ENCODE measurements at regions not wholly inside any gene's neighbourhood (a gene's known extent, or its start where the extent isn't known, plus 50 kb on each side); places are given as distances from the start of the nearest gene placed in this dataset.

- whole genome bisulfite sequencing (ENCODE audit: low lambda C conversion rate): 98% methylated on average over 3 of the region's 3 CpGs
- DNase-seq: no peak
- no peak overlapping the region for H2AFZ ChIP-seq (ENCODE audit: low read depth)
- H3K9ac ChIP-seq: no peak overlapping the region
- H3K27ac ChIP-seq (ENCODE audit: low read depth in 2 of 2, low read length in 1 of 2): no peak overlapping the region
- H4K20me1 ChIP-seq (ENCODE audit: insufficient read depth): no peaks in the 10 kb centered on the region
- H3K9me3 ChIP-seq: no peaks in the 10 kb centered on the region
- H3K4me1 ChIP-seq (ENCODE audit: control insufficient read depth in 1 of 2, insufficient read depth in 2 of 2, low read depth in 1 of 2, low read length in 1 of 2): peaks cover 0 to 2% of the 10 kb centered on the region in 2 experiments; a peak in 2 of 4 replicates
- TF ChIP-seq, protein P1, sequence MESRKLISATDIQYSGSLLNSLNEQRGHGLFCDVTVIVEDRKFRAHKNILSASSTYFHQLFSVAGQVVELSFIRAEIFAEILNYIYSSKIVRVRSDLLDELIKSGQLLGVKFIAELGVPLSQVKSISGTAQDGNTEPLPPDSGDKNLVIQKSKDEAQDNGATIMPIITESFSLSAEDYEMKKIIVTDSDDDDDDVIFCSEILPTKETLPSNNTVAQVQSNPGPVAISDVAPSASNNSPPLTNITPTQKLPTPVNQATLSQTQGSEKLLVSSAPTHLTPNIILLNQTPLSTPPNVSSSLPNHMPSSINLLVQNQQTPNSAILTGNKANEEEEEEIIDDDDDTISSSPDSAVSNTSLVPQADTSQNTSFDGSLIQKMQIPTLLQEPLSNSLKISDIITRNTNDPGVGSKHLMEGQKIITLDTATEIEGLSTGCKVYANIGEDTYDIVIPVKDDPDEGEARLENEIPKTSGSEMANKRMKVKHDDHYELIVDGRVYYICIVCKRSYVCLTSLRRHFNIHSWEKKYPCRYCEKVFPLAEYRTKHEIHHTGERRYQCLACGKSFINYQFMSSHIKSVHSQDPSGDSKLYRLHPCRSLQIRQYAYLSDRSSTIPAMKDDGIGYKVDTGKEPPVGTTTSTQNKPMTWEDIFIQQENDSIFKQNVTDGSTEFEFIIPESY (IDR thresholded peaks at IDR 0.05; ENCODE audit: borderline replicate concordance, low read depth): no peak
- TF ChIP-seq TEAD4 (IDR thresholded peaks at IDR 0.05; ENCODE audit: borderline replicate concordance, insufficient read depth) (no peak), CHD2 (IDR thresholded peaks at IDR 0.05; ENCODE audit: low read length, partially characterized antibody) (no peak), RFX5 (IDR thresholded peaks at IDR 0.05; ENCODE audit: low read length) (no peak), JUND (IDR thresholded peaks at IDR 0.05) (no peak), RXRA (IDR thresholded peaks at IDR 0.05; ENCODE audit: borderline replicate concordance, low read depth) (no peak), YY1 (IDR thresholded peaks at IDR 0.05; ENCODE audit: low read depth) (no peak), SIN3A (IDR thresholded peaks at IDR 0.05; ENCODE audit: borderline replicate concordance, low read depth, low read length) (no peak), FOXJ3 (CRISPR knock-in tag; IDR thresholded peaks at IDR 0.05) (no peak), NRF1 (IDR thresholded peaks at IDR 0.05; ENCODE audit: low read depth, low read length) (no peak), EZH2phosphoT487 (IDR thresholded peaks at IDR 0.05; ENCODE audit: borderline replicate concordance, low read depth) (no peak), GABPA (IDR thresholded peaks at IDR 0.05; ENCODE audit: low read depth) (no peak), MXI1 (IDR thresholded peaks at IDR 0.05; ENCODE audit: low read depth, low read length) (no peak), TAF1 (IDR thresholded peaks at IDR 0.05; ENCODE audit: borderline replicate concordance, low read depth, low read length) (no peak)
- TF ChIP-seq, protein P2, sequence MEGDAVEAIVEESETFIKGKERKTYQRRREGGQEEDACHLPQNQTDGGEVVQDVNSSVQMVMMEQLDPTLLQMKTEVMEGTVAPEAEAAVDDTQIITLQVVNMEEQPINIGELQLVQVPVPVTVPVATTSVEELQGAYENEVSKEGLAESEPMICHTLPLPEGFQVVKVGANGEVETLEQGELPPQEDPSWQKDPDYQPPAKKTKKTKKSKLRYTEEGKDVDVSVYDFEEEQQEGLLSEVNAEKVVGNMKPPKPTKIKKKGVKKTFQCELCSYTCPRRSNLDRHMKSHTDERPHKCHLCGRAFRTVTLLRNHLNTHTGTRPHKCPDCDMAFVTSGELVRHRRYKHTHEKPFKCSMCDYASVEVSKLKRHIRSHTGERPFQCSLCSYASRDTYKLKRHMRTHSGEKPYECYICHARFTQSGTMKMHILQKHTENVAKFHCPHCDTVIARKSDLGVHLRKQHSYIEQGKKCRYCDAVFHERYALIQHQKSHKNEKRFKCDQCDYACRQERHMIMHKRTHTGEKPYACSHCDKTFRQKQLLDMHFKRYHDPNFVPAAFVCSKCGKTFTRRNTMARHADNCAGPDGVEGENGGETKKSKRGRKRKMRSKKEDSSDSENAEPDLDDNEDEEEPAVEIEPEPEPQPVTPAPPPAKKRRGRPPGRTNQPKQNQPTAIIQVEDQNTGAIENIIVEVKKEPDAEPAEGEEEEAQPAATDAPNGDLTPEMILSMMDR (IDR thresholded peaks at IDR 0.05): no peak
- H3K9me2 ChIP-seq: no peaks in the 10 kb centered on the region
- H3F3A ChIP-seq (replicated peaks; ENCODE audit: insufficient read depth): no peaks in the 10 kb centered on the region
- no peaks in the 10 kb centered on the region for H3K36me3 ChIP-seq (replicated peaks in 1 of 2; ENCODE audit: control insufficient read depth in 1 of 2, insufficient read depth in 2 of 2, low read length in 1 of 2)
- no peaks in the 10 kb centered on the region for H3K27me3 ChIP-seq (ENCODE audit: insufficient read depth)
- no peak overlapping the region for H3K4me3 ChIP-seq (ENCODE audit: low read depth in 2 of 2, low read length in 1 of 2)
- H3K79me2 ChIP-seq (ENCODE audit: insufficient read depth): no peaks in the 10 kb centered on the region
- H3K4me2 ChIP-seq: no peak overlapping the region
- ChIA-PET CTCF (no interaction called here), POLR2A (no interaction called here)
Measured at GRCh38 chr15:38091078-38091645, 156.7 kb downstream of the TMCO5A start.

DNA sequence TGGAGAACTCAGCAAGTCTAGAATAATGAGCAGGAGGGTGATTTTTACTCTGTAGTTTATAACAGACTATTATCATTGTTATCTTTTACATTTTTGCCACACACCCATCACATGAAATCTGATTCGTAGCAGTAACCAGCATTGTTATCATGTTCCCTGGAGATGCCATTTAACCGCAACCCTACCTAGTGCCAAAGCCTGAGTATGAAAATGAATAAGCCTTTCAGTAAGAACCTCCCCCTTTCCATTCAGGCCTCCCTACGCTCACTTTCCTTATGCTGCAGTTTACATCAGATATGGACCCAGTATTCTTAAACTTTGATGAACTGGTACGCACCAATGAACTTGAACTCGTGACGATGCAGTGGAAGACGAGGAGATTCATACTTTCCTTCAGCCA, 158.7 kb upstream of the SPRED1 start:
- Histone ChIP-seq H3K79me2 (ENCODE audit: insufficient read depth) (no peaks in the 10 kb centered on the region), H3K4me1 (ENCODE audit: control insufficient read depth in 1 of 2, insufficient read depth in 2 of 2, low read depth in 1 of 2, low read length in 1 of 2) (no peaks in the 10 kb centered on the region), H3F3A (replicated peaks; ENCODE audit: insufficient read depth) (no peaks in the 10 kb centered on the region), H3K9me2 (no peaks in the 10 kb centered on the region), H3K4me3 (ENCODE audit: low read depth in 2 of 2, low read length in 1 of 2) (no peak overlapping the region), H3K27me3 (ENCODE audit: insufficient read depth) (no peaks in the 10 kb centered on the region), H3K36me3 (replicated peaks in 1 of 2; ENCODE audit: control insufficient read depth in 1 of 2, insufficient read depth in 2 of 2, low read length in 1 of 2) (no peaks in the 10 kb centered on the region), H3K4me2 (no peak overlapping the region), H3K9me3 (no peaks in the 10 kb centered on the region; the same call in 1 of the 2 replicates), H2AFZ (ENCODE audit: low read depth) (no peak overlapping the region), H3K27ac (ENCODE audit: low read depth in 2 of 2, low read length in 1 of 2) (no peak overlapping the region), H3K9ac (no peak overlapping the region), H4K20me1 (ENCODE audit: insufficient read depth) (no peaks in the 10 kb centered on the region)
- ChIA-PET POLR2A (no interaction called here), CTCF (no interaction called here)
- no peak for TF ChIP-seq EZH2phosphoT487 (IDR thresholded peaks at IDR 0.05; ENCODE audit: borderline replicate concordance, low read depth)
- no peak for TF ChIP-seq RXRA (IDR thresholded peaks at IDR 0.05; ENCODE audit: borderline replicate concordance, low read depth)
- TF ChIP-seq JUND (IDR thresholded peaks at IDR 0.05): no peak
- TF ChIP-seq, protein P3, sequence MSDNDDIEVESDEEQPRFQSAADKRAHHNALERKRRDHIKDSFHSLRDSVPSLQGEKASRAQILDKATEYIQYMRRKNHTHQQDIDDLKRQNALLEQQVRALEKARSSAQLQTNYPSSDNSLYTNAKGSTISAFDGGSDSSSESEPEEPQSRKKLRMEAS (IDR thresholded peaks at IDR 0.05; ENCODE audit: low read depth): no peak
- 83% methylated on average over 7 of the region's 7 CpGs for WGBS (ENCODE audit: low lambda C conversion rate)
- no peak for DNase-seq

Data from SK-N-SH (cell line).